ENCODE measurements at regions not wholly inside any gene's neighbourhood (a gene's known extent, or its start where the extent isn't known, plus 50 kb on each side); places are given as distances from the start of the nearest gene placed in this dataset.

GRCh38 chr7:97313900-97314299 lies 196.4 kb downstream of the SDHAF3 start:
- no peak for TF ChIP-seq POLR2A (IDR thresholded peaks at IDR 0.05)
- no peak for TF ChIP-seq POLR2AphosphoS5 (IDR thresholded peaks at IDR 0.05)
- TF ChIP-seq CTCF (IDR thresholded peaks at IDR 0.05), result no peak
